ENCODE measurements at regions not wholly inside any gene's neighbourhood (a gene's known extent, or its start where the extent isn't known, plus 50 kb on each side); places are given as distances from the start of the nearest gene placed in this dataset.
"Not testable (repeated sequence)": the region's sequence is repeated elsewhere in the genome, so short reads cannot be mapped to it uniquely, and the experiment has no call there.

GRCh38 chr14:30017370-30017993, 89.8 kb upstream of the PRKD1 start:
- Histone ChIP-seq H3K4me3 (replicated peaks in 1 of 3) (no peak overlapping the region), H3K27ac (no peak overlapping the region), H3K4me1 (no peaks in the 10 kb centered on the region), H3K36me3 (no peaks in the 10 kb centered on the region), H3K27me3 (no peaks in the 10 kb centered on the region), H3K9me3 (no peaks in the 10 kb centered on the region)
- intact Hi-C loops (cut with DNase I), result no loop called here
- WGBS, 2 donors, result 84 to 94% methylated on average over 2 of the region's 2 CpGs
- TF ChIP-seq POLR2A (IDR thresholded peaks at IDR 0.05) (no peak), CTCF (IDR thresholded peaks at IDR 0.05) (no peak)
- no peak for DNase-seq

GRCh38 chr14:30020271-30020670, 92.6 kb upstream of the PRKD1 start:
- no peaks in the 10 kb centered on the region for H3K27me3 ChIP-seq
- no peaks in the 10 kb centered on the region for H3K36me3 ChIP-seq
- no peaks in the 10 kb centered on the region for H3K9me3 ChIP-seq
- intact Hi-C loops (cut with DNase I), result no loop called here
- no peaks in the 10 kb centered on the region for H3K4me1 ChIP-seq
- no peak overlapping the region for H3K4me3 ChIP-seq (replicated peaks in 1 of 3)
- WGBS, 2 donors, result 35 to 38% methylated on average over 2 of the region's 2 CpGs
- H3K27ac ChIP-seq, result no peak overlapping the region
- no peak for DNase-seq
- no peak for TF ChIP-seq CTCF (IDR thresholded peaks at IDR 0.05)
- TF ChIP-seq POLR2A (IDR thresholded peaks at IDR 0.05), result no peak

- no peak overlapping the region for H3K27ac ChIP-seq
- H3K4me1 ChIP-seq, result no peaks in the 10 kb centered on the region
- intact Hi-C loops (cut with DNase I), result no loop called here
- no peaks in the 10 kb centered on the region for H3K9me3 ChIP-seq
- no peaks in the 10 kb centered on the region for H3K36me3 ChIP-seq
- no peak for DNase-seq
- TF ChIP-seq POLR2A (IDR thresholded peaks at IDR 0.05) (no peak), CTCF (IDR thresholded peaks at IDR 0.05) (no peak)
- H3K4me3 ChIP-seq (replicated peaks in 1 of 3), result no peak overlapping the region
- no peaks in the 10 kb centered on the region for H3K27me3 ChIP-seq
- WGBS, 2 donors, result 95 to 96% methylated on average over 1 of the region's 1 CpG
These were observed 93.0 kb upstream of the PRKD1 start for GRCh38 chr14:30020687-30021086.

- H3K9me3 ChIP-seq; H3K4me3 ChIP-seq (replicated peaks in 1 of 3); H3K27me3 ChIP-seq; H3K36me3 ChIP-seq; intact Hi-C loops (cut with DNase I); H3K27ac ChIP-seq; DNase-seq; H3K4me1 ChIP-seq: not testable (repeated sequence)
- 94 to 98% methylated on average over 5 of the region's 5 CpGs for WGBS, 2 donors
These were observed 95.7 kb upstream of the PRKD1 start for GRCh38 chr14:30023350-30023749.

- WGBS, 2 donors, result 71 to 83% methylated on average over 1 of the region's 1 CpG
- H3K4me3 ChIP-seq (replicated peaks in 1 of 3), result no peak overlapping the region
- H3K9me3 ChIP-seq, result no peaks in the 10 kb centered on the region
- intact Hi-C loops (cut with DNase I), result no loop called here
- H3K36me3 ChIP-seq, result no peaks in the 10 kb centered on the region
- DNase-seq, result no peak
- no peaks in the 10 kb centered on the region for H3K27me3 ChIP-seq
- no peaks in the 10 kb centered on the region for H3K4me1 ChIP-seq
- TF ChIP-seq CTCF (IDR thresholded peaks at IDR 0.05), result no peak
- no peak for TF ChIP-seq POLR2A (IDR thresholded peaks at IDR 0.05)
- no peak overlapping the region for H3K27ac ChIP-seq
These were observed 106.5 kb upstream of the PRKD1 start for GRCh38 chr14:30034152-30034551.

- Histone ChIP-seq H3K4me1 (no peaks in the 10 kb centered on the region), H3K27me3 (no peaks in the 10 kb centered on the region), H3K9me3 (no peaks in the 10 kb centered on the region), H3K27ac (no peak overlapping the region), H3K36me3 (no peaks in the 10 kb centered on the region), H3K4me3 (replicated peaks in 1 of 3) (no peak overlapping the region)
- intact Hi-C loops (cut with DNase I), result no loop called here
- TF ChIP-seq CTCF (IDR thresholded peaks at IDR 0.05) (no peak), POLR2A (IDR thresholded peaks at IDR 0.05) (no peak)
- no peak for DNase-seq
- 81 to 86% methylated on average over 1 of the region's 1 CpG for whole genome bisulfite sequencing, 2 donors
These were observed 107.7 kb upstream of the PRKD1 start for GRCh38 chr14:30035361-30035760.
